Memory B cell (primary cell): ENCODE measurements at regions not wholly inside any gene's neighbourhood (a gene's known extent, or its start where the extent isn't known, plus 50 kb on each side); places are given as distances from the start of the nearest gene placed in this dataset.
A peak's percentile ranks its signal among the peaks of the same experiment; 100 is the strongest.

Experiments used
- ATAC-seq: fragments of 150-1000 bp; cut with Tn5 transposase; 2 replicates; pipeline ENCODE4 v1.10.0; 2021; ENCODE audit warnings: low read depth, mild to moderate bottlenecking, moderate library complexity
- DNase-seq, 2 donors: peaks; one replicate each; pipeline ENCODE4 v3.0.0; 2022; ENCODE audit warnings: low spot score in 2 of 2
- H3K27ac Mint-ChIP-seq: one replicate; pipeline ENCODE4 v1.8.0; 2022; ENCODE audit warnings: mild to moderate bottlenecking, moderate library complexity, mixed read lengths
- H3K27me3 Mint-ChIP-seq: one replicate; pipeline ENCODE4 v1.8.0; 2022; ENCODE audit warnings: mixed read lengths
- H3K36me3 Mint-ChIP-seq: one replicate; pipeline ENCODE4 v1.8.0; 2022; ENCODE audit warnings: mild to moderate bottlenecking, mixed read lengths
- H3K4me1 Mint-ChIP-seq: one replicate; pipeline ENCODE4 v1.8.0; 2022; ENCODE audit warnings: mixed read lengths
- H3K4me3 Mint-ChIP-seq: one replicate; pipeline ENCODE4 v1.8.0; 2022; ENCODE audit warnings: mild to moderate bottlenecking, moderate library complexity, mixed read lengths
- H3K9me3 Mint-ChIP-seq: one replicate; pipeline ENCODE4 v1.8.0; 2022; ENCODE audit warnings: mixed read lengths

DNA sequence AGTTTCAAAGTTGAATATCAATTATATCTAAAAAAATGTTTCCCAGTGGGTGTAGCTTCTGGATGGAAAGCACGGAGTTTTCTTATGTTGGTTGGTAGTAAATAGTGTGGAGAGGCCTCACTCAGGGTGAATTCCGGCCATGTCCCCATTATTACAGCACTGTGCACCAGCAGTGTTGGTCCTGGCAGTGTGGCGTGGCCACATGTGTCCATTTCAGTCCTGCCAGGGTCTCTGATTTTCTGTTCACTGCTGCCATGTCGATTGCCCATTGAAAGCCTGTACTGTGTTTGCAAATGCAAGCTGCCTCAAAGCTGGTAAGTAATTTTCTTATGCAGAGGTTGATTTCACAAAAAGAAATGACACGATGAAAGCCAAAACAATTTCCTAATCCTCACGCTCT lies 386.2 kb downstream of the GALR1 start:
- ATAC-seq (no peak), DNase-seq (no peak)
- no peak overlapping the region for H3K4me3 Mint-ChIP-seq
- H3K27me3 Mint-ChIP-seq = peaks cover 13% of the 10 kb centered on the region
- no peak overlapping the region for H3K27ac Mint-ChIP-seq
- peaks cover 2% of the 10 kb centered on the region for H3K9me3 Mint-ChIP-seq
- no peaks in the 10 kb centered on the region for H3K36me3 Mint-ChIP-seq
- H3K4me1 Mint-ChIP-seq = peaks cover 4% of the 10 kb centered on the region

DNA sequence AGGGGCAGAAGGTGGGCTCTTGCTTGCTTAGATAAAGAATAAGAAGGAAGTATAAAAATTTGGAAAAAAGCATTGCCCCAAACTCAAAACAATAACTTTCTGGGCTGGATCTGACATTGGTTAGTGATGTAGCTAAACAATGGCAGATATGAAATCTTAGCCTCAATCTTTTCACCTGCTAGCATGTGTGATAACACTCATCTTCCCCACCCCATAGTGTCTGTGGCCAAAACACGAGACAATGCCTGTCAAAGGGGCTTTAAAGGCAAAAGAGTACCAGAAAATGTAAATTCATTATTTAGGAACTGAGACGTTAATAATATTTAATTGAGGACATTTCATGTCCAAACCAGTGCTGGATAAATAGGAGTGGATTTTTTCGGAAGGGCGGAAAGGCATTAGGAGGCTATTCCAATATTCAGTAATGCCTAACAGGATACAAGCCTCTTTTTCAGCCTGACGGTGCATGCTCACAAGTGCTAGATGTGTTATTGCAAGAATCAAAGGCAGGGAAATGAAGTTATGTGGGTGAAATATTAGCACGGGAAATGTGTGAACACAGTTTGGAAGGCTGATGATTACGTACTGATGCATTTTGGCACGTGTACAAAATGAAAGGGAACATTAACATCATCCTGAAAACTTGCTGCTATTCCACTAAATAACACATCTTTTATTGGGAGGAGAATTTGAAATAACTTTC lies 395.7 kb downstream of the GALR1 start:
- peaks cover under 1% of the 10 kb centered on the region for H3K4me1 Mint-ChIP-seq
- DNase-seq (no peak), ATAC-seq (no peak)
- no peaks in the 10 kb centered on the region for H3K27me3 Mint-ChIP-seq
- no peak overlapping the region for H3K27ac Mint-ChIP-seq
- H3K36me3 Mint-ChIP-seq = no peaks in the 10 kb centered on the region
- no peak overlapping the region for H3K4me3 Mint-ChIP-seq
- H3K9me3 Mint-ChIP-seq = peaks cover 2% of the 10 kb centered on the region

DNA sequence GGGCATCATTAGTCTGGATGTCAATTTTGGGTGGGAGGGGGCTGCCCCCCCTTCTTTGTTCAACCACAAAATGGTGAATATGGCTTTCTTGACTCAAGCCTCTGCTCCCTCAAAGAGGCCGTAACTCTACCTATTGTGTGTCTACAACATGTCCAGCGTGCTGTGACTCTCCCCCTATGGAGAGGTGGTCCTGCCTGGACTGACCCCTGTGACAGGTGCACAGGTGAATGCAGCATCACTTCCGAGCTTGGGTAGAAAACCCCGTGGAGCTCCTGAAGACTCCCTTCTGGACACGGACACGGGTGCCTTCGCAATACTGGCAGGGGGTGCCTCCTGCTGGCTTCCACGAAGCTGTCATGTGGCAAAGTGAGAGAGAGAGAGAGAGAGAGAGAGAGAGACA lies 397.8 kb downstream of the GALR1 start:
- H3K9me3 Mint-ChIP-seq = peaks cover 3% of the 10 kb centered on the region
- H3K36me3 Mint-ChIP-seq = peaks cover 2% of the 10 kb centered on the region
- peaks cover 5% of the 10 kb centered on the region for H3K4me1 Mint-ChIP-seq
- H3K4me3 Mint-ChIP-seq = no peak overlapping the region
- peaks cover 6% of the 10 kb centered on the region for H3K27me3 Mint-ChIP-seq
- DNase-seq (no peak), ATAC-seq (no peak)
- no peak overlapping the region for H3K27ac Mint-ChIP-seq

DNA sequence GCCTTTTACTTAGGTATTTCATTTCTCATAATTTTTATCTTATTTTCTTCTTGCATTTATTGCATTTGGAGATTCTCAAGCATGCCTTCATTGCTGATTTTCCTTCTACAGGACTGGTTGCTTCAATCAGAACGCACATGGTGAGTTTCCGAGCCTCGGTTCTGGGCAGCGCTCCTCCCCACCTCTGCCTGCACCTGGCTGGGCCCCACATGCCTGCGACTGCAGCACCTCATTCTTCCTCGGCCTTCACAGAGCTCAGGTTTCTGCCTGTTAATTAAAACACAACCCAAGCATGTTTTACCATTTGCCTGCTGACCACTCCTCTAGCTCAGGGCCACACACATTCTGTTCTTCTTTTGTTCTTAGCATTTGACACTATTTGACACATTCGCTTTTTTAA lies 398.8 kb downstream of the GALR1 start:
- no peak for ATAC-seq
- no peak overlapping the region for H3K27ac Mint-ChIP-seq
- H3K27me3 Mint-ChIP-seq = peaks cover 6% of the 10 kb centered on the region
- H3K4me1 Mint-ChIP-seq = peaks cover 5% of the 10 kb centered on the region
- H3K9me3 Mint-ChIP-seq = peaks cover 3% of the 10 kb centered on the region
- no peak overlapping the region for H3K4me3 Mint-ChIP-seq
- DNase-seq = no peak
- H3K36me3 Mint-ChIP-seq = peaks cover 2% of the 10 kb centered on the region

DNA sequence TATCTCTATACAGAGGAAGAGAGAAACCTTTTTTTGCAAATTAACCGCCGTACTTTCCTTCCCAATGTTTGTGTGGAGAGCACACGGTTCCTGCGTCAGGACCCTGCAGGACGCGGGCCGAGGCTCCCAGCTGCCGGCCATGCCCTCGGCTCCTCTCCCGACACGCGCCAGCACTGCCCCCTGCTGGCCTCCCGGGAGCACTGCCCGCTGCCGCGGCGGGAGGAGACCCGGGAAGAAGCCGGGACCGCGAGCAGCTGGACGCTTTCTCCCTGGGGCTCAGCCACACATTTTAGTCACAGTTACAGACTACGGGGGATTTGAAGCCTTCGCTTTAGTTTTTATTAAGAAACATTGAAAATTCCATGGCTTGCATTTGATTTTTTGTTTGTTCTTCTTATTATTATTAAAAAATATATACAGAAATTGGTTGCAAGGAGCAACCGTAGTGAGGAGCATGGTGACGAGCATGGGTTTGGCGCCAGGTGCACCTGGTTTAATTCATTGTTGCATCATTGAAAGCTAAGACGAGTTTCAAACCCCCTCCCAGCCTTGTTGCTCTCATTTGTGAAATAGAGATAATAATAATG lies 401.2 kb downstream of the GALR1 start:
- peaks cover 2% of the 10 kb centered on the region for H3K36me3 Mint-ChIP-seq

DNA sequence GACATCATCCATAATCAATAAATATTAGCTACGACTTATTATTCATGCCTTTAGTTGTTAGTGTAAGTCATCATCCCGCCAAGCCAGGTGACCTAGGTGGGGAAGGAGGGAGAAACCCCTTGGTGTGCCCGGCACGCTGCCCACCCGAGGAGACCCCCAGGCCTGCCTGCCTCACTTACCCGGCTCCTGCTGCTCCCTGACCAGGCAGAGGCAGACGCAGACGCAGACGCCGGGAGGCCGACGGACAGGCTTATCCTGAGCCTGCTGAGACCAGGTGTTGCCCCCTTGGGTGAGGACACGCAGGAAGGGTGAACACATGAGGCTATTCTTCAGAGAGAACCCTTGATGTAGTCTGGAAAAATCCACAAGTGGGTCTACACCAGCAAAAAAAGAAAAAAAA lies 401.8 kb downstream of the GALR1 start:
- Mint-ChIP-seq H3K36me3 (peaks cover 2% of the 10 kb centered on the region), H3K4me3 (no peak overlapping the region), H3K9me3 (peaks cover 1% of the 10 kb centered on the region), H3K27ac (no peak overlapping the region), H3K4me1 (peaks cover 5% of the 10 kb centered on the region), H3K27me3 (peaks cover 10% of the 10 kb centered on the region)
- ATAC-seq (no peak), DNase-seq (no peak)

More for the DNA sequence above, 401.2 kb downstream of the GALR1 start:
- Mint-ChIP-seq H3K4me1 (peaks cover 5% of the 10 kb centered on the region), H3K9me3 (peaks cover 1% of the 10 kb centered on the region), H3K27ac (no peak overlapping the region), H3K27me3 (peaks cover 10% of the 10 kb centered on the region), H3K4me3 (no peak overlapping the region)
- peak; percentile 19 for ATAC-seq
- peak; percentile 21 to 46 for DNase-seq

DNA sequence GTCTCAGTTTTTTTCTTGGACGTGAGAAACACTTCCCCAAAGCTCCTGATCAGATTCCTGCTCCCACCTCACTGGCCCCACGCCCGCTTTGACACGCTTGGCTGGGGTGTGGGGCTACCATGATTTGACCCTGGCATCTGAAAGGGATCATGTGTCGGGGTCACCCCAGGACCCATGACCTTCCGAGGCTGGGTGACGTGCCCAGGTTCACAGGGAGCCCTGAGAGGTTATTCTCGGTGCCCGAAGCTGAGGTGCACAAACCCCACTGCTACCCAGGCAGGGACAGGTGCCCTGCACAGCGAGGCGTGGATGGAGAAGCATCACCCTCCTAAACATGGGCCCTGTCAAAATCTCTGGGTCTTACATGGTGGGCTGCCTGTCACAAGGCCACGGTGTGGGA lies 404.1 kb downstream of the GALR1 start:
- peaks cover 5% of the 10 kb centered on the region for H3K4me1 Mint-ChIP-seq
- no peak overlapping the region for H3K4me3 Mint-ChIP-seq
- H3K36me3 Mint-ChIP-seq = peaks cover 2% of the 10 kb centered on the region
- peaks cover 12% of the 10 kb centered on the region for H3K27me3 Mint-ChIP-seq
- no peak overlapping the region for H3K27ac Mint-ChIP-seq
- no peak for DNase-seq
- ATAC-seq = no peak
- peaks cover 1% of the 10 kb centered on the region for H3K9me3 Mint-ChIP-seq

DNA sequence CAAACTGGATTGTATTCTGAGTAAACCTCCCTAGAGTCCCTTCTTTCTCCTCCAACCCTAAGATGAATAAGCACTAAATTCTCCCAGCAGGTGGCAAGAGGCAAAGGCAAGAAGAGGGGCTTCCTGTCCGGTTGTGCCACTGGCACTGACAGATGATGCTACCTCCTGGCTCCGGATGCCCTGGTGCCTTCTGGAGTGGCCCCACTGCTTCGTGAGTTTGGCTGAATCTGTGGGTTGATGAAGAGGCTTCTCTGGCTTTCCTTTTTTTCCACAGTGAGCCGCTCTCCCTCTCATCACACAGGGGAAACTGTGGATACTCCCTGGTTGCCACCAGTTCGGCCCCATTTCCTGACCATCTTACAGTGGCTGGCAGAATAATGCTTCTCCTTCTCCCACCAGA lies 404.7 kb downstream of the GALR1 start:
- Mint-ChIP-seq H3K27me3 (peaks cover 12% of the 10 kb centered on the region), H3K27ac (no peak overlapping the region), H3K4me1 (peaks cover 5% of the 10 kb centered on the region)

DNA sequence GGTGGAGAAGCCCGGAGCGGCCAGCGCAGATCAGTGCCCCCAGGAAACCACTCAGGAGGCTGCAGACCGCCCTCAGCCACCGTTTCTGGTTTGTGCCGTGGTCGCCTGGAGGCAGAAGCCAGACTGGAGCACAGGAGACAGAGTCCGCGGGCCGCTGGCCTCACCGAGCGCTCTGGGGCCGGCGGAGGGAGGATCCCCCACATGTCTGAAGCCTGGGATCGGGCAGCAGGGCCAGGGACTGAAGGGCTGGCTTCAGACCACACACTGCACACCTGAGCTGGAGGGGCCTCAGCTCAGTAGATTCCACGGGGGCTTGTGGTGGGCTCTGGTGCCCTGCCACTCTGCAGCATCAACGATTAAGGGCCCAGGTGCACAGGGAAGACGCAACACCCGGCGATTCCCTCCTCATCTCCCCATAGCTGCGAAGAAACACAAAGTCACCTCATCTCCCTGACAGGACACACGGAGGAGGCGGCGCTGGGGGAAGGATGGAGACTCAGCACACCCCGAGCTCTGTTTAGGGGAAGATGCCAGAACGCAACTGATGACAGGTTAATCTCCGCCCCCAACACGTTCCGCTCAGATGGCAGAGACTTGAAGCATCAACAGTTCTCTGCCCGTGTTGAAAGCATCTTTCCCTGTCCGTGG lies 408.1 kb downstream of the GALR1 start:
- H3K4me3 Mint-ChIP-seq = no peak overlapping the region
- no peaks in the 10 kb centered on the region for H3K4me1 Mint-ChIP-seq
- ATAC-seq (no peak), DNase-seq (no peak)
- H3K27ac Mint-ChIP-seq = no peak overlapping the region
- H3K36me3 Mint-ChIP-seq = no peaks in the 10 kb centered on the region
- H3K27me3 Mint-ChIP-seq = peaks cover 8% of the 10 kb centered on the region
- no peaks in the 10 kb centered on the region for H3K9me3 Mint-ChIP-seq

More for the DNA sequence above, 404.7 kb downstream of the GALR1 start:
- no peak overlapping the region for H3K4me3 Mint-ChIP-seq
- no peak for ATAC-seq
- peaks cover 2% of the 10 kb centered on the region for H3K36me3 Mint-ChIP-seq
- peaks cover 1% of the 10 kb centered on the region for H3K9me3 Mint-ChIP-seq
- DNase-seq = no peak

DNA sequence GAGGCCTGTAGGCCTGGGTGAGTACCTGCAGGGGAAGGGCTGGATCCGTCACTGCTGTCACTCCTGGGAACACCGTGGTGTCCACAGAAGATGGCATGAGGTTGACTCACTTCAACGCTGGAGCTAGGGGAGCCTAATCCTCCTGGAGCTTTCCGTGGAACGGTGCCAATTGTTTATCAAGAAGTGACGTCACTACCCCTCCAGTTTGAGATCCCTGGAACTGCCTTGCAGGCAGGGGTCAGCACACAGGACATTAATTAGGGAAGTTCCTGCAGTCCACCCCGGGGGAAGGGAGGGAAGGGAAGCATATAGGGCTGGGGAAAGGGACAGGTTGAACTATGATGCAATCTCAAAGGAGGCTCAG lies 408.6 kb downstream of the GALR1 start:
- Mint-ChIP-seq H3K27me3 (peaks cover 8% of the 10 kb centered on the region), H3K36me3 (no peaks in the 10 kb centered on the region), H3K4me1 (no peaks in the 10 kb centered on the region), H3K27ac (no peak overlapping the region), H3K9me3 (no peaks in the 10 kb centered on the region), H3K4me3 (no peak overlapping the region)
- ATAC-seq (no peak), DNase-seq (no peak)

DNA sequence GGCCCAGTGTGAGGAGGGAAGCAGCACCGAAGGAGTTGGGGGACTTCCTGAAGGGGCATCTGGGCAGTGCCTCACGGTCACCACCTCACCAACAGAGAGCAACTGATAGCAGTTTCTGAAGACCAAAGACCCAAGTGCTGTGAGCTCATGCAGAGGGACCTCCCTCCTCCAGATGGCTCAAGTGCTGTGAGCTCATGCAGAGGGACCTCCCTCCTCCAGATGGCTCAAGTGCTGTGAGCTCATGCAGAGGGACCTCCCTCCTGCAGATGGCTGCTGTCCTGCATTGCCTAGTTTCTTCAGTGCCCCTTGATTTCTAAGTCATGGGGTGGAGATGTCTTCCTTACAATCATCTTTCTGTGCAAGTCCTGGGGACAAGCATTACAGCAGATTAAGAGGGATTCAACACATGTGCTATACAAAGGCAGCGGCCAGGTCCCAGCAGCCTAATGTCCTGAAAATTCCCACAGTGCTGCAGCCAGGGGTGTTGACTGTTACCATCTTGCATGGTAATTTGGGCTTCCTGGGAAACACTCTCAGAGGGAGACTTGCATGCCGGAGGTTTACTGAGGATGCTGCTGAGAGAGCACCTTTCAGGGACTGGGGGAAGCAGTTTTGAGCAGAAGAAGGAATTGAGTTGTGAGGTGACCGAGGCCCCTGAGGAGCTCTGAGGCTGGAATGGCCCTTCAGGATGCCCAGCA lies 409.3 kb downstream of the GALR1 start:
- no peak overlapping the region for H3K27ac Mint-ChIP-seq
- DNase-seq (no peak), ATAC-seq (no peak)
- no peaks in the 10 kb centered on the region for H3K4me1 Mint-ChIP-seq
- H3K36me3 Mint-ChIP-seq = no peaks in the 10 kb centered on the region
- H3K9me3 Mint-ChIP-seq = no peaks in the 10 kb centered on the region
- H3K4me3 Mint-ChIP-seq = no peak overlapping the region
- peaks cover 8% of the 10 kb centered on the region for H3K27me3 Mint-ChIP-seq

DNA sequence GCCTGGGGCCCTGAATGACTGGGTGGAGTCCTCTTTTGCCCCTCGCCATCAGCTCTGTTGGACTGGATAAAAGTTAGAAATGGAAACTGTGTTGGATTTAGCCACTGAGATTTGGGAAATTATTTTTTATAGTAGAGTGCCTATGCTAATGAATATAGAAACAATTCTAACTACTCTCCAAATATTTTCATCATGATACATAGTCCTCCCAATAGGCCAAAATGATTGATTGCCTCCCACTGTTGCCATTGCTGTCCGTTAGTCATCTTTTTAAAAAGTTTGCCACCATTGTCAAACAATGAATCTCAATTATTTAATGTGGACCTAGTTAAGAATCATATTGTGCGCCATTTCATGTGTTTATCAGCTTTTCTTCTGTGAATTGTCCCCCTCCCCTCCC lies 417.0 kb downstream of the GALR1 start:
- H3K4me3 Mint-ChIP-seq = no peak overlapping the region
- no peak for ATAC-seq

DNA sequence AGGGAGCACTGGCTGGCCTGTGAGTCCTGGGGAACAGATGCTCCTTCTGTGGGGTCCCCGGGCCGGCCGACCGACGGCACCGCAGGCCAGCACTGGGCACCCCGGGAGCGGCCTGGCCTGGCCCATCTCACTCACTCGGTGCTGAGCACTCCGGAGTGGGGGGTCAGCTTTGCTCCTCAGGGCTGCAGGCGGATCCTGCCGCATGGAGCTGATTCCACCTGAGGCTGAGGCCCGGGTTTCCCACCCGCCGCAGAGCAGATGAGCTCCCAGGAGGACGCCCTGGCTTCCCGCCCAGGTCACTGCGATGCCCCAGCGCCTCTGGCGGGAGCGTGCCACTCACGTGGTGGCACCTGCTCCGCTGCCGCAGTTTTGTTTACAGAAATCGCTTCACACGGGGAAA lies 418.6 kb downstream of the GALR1 start:
- peaks cover 8% of the 10 kb centered on the region for H3K27me3 Mint-ChIP-seq
- H3K4me1 Mint-ChIP-seq = no peaks in the 10 kb centered on the region
- DNase-seq (no peak), ATAC-seq (no peak)
- no peaks in the 10 kb centered on the region for H3K9me3 Mint-ChIP-seq
- no peak overlapping the region for H3K4me3 Mint-ChIP-seq
- H3K36me3 Mint-ChIP-seq = no peaks in the 10 kb centered on the region
- H3K27ac Mint-ChIP-seq = no peak overlapping the region

More for the DNA sequence above, 417.0 kb downstream of the GALR1 start:
- Mint-ChIP-seq H3K27me3 (peaks cover 8% of the 10 kb centered on the region), H3K36me3 (no peaks in the 10 kb centered on the region), H3K9me3 (no peaks in the 10 kb centered on the region), H3K27ac (no peak overlapping the region), H3K4me1 (no peaks in the 10 kb centered on the region)
- no peak for DNase-seq

DNA sequence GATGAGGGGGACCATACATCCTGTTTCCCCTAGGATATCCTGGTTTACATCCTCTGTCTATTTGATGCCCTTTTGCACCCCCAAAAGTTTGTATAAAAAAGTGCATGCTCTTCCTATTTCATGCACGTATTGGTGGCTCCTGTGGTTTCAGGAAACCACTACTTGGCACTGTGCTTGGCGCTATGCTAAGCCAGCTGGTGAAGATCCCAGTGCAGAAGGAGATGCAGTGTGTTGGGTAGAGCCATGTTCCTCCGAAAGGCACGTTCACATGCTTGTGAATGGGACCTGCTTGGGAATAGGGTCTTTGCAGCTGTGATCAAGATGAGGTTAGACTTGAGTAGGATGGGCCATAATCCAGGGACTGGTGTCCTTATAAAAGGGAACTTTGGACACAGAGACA lies 419.7 kb downstream of the GALR1 start:
- H3K27me3 Mint-ChIP-seq = peaks cover 8% of the 10 kb centered on the region
- no peaks in the 10 kb centered on the region for H3K9me3 Mint-ChIP-seq
- H3K36me3 Mint-ChIP-seq = no peaks in the 10 kb centered on the region
- no peaks in the 10 kb centered on the region for H3K4me1 Mint-ChIP-seq
- no peak overlapping the region for H3K4me3 Mint-ChIP-seq
- no peak for ATAC-seq
- no peak overlapping the region for H3K27ac Mint-ChIP-seq
- DNase-seq = no peak
